T-helper 1 cell (primary cell): ENCODE measurements at regions not wholly inside any gene's neighbourhood (a gene's known extent, or its start where the extent isn't known, plus 50 kb on each side); places are given as distances from the start of the nearest gene placed in this dataset.
"Not testable (repeated sequence)": the region's sequence is repeated elsewhere in the genome, so short reads cannot be mapped to it uniquely, and the experiment has no call there.

Source experiments
- DNase-seq, 5 donors: peaks; one replicate each; pipeline ENCODE4 v3.0.0-alpha.2; 2012 to 2020

- DNase-seq: no peak
These were observed 347.3 kb upstream of the IRX2 start for GRCh38 chr5:3098821-3099220.

- no peak for DNase-seq
These were observed 341.2 kb upstream of the IRX2 start for GRCh38 chr5:3092664-3093063.

- DNase-seq: no peak
These were observed 340.7 kb upstream of the IRX2 start for GRCh38 chr5:3092211-3092610.

- no peak for DNase-seq
These were observed 339.7 kb upstream of the IRX2 start for GRCh38 chr5:3091040-3091774.

GRCh38 chr5:3090305-3090704 lies 338.8 kb upstream of the IRX2 start:
- DNase-seq: not testable (repeated sequence)

- no peak for DNase-seq
These were observed 328.9 kb upstream of the IRX2 start for GRCh38 chr5:3080366-3080765.

GRCh38 chr5:3077684-3078083 lies 326.2 kb upstream of the IRX2 start:
- no peak for DNase-seq

GRCh38 chr5:3075309-3075708 lies 323.8 kb upstream of the IRX2 start:
- no peak for DNase-seq

GRCh38 chr5:3068401-3068800 lies 316.9 kb upstream of the IRX2 start:
- no peak for DNase-seq

GRCh38 chr5:3060283-3060682 lies 308.8 kb upstream of the IRX2 start:
- DNase-seq: no peak

GRCh38 chr5:3059488-3059887 lies 308.0 kb upstream of the IRX2 start:
- DNase-seq: no peak

- no peak for DNase-seq
These were observed 307.5 kb upstream of the IRX2 start for GRCh38 chr5:3058942-3059341.

GRCh38 chr5:3056866-3057265 lies 305.4 kb upstream of the IRX2 start:
- DNase-seq: no peak

- no peak for DNase-seq
These were observed 299.9 kb upstream of the IRX2 start for GRCh38 chr5:3051400-3051799.

GRCh38 chr5:3050863-3051262 lies 299.4 kb upstream of the IRX2 start:
- no peak for DNase-seq

GRCh38 chr5:3049261-3049660 lies 297.8 kb upstream of the IRX2 start:
- no peak for DNase-seq

GRCh38 chr5:3047212-3047774 lies 295.8 kb upstream of the IRX2 start:
- no peak for DNase-seq

- DNase-seq: no peak
These were observed 292.1 kb upstream of the IRX2 start for GRCh38 chr5:3043600-3043999.

GRCh38 chr5:3041001-3041400 lies 289.5 kb upstream of the IRX2 start:
- DNase-seq: no peak

GRCh38 chr5:3036041-3036788 lies 284.7 kb upstream of the IRX2 start:
- DNase-seq: no peak

- DNase-seq: no peak
These were observed 284.0 kb upstream of the IRX2 start for GRCh38 chr5:3035452-3035851.

GRCh38 chr5:3034881-3035280 lies 283.4 kb upstream of the IRX2 start:
- no peak for DNase-seq

GRCh38 chr5:3034449-3034848 lies 283.0 kb upstream of the IRX2 start:
- DNase-seq: no peak
